LNCaP clone FGC (cell line): ENCODE measurements at regions not wholly inside any gene's neighbourhood (a gene's known extent, or its start where the extent isn't known, plus 50 kb on each side); places are given as distances from the start of the nearest gene placed in this dataset.

Experiments
- DNase-seq: peaks from one replicate; pipeline ENCODE4 v3.0.0-alpha.2; 2011; ENCODE audit warnings: low read depth
- H3K4me3 ChIP-seq: 2 replicates; pipeline ENCODE4 v1.5.1; 2011; ENCODE audit warnings: mild to moderate bottlenecking, low read depth, low read length, control low read depth
- TF ChIP-seq, protein P1 (sequence below): IDR thresholded peaks from 2 replicates; pipeline ENCODE4 v1.5.1; 2012; ENCODE audit warnings: mild to moderate bottlenecking; ENCODE audit not compliant: control insufficient read depth, insufficient read depth; ENCODE audit errors: extremely low read depth

DNA sequence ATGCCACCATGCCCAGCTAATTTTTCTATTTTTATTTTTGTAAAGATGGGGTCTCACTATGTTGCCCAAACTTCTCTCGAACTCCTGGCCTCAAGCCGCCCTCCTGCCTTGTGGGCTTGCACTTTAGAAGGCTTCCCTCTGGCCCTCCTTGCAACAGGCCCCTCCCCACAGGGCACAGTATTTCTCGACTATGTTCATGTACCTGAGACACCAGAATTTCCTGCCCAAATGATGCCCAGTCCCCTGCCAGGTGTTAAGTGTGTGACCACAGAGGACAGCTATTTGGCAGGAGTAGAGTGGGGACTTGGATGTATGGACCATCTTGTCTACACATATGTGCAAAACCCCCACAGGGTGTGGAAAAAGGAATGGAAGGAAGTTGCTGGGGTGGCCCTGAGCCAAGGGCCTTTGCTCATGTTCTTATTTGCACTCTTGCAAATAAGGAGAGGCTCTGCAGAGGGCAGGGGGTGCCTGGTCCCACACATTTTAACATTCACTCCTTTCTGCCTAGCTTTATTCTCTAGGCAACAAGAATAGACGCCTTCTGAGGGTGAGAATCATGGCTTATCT, 168.4 kb upstream of the PODXL start:
- no peak for DNase-seq
- no peak overlapping the region for H3K4me3 ChIP-seq
- TF ChIP-seq, protein P1, sequence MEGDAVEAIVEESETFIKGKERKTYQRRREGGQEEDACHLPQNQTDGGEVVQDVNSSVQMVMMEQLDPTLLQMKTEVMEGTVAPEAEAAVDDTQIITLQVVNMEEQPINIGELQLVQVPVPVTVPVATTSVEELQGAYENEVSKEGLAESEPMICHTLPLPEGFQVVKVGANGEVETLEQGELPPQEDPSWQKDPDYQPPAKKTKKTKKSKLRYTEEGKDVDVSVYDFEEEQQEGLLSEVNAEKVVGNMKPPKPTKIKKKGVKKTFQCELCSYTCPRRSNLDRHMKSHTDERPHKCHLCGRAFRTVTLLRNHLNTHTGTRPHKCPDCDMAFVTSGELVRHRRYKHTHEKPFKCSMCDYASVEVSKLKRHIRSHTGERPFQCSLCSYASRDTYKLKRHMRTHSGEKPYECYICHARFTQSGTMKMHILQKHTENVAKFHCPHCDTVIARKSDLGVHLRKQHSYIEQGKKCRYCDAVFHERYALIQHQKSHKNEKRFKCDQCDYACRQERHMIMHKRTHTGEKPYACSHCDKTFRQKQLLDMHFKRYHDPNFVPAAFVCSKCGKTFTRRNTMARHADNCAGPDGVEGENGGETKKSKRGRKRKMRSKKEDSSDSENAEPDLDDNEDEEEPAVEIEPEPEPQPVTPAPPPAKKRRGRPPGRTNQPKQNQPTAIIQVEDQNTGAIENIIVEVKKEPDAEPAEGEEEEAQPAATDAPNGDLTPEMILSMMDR, result no peak

DNA sequence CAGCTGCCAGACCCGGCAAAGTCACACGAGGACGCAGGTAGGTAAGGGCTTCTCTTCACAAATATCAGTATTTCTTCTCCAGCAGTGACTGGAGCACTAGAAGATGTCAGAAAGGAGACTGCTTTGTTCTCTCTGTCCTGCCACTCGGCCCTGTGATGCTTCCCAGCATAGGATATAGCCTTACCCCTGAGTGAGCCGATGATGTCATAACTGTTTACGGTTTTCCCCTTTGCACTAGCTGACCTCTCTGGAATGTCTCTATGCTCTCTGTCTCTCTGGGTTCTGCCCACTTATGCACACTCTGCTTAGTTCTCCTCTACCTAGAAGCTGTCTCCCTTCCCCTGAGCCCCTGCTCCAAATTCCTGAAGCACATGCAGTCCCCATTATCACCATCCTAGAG, 167.5 kb upstream of the PODXL start:
- no peak overlapping the region for H3K4me3 ChIP-seq
- DNase-seq, result no peak
- TF ChIP-seq, protein P1, result no peak

DNA sequence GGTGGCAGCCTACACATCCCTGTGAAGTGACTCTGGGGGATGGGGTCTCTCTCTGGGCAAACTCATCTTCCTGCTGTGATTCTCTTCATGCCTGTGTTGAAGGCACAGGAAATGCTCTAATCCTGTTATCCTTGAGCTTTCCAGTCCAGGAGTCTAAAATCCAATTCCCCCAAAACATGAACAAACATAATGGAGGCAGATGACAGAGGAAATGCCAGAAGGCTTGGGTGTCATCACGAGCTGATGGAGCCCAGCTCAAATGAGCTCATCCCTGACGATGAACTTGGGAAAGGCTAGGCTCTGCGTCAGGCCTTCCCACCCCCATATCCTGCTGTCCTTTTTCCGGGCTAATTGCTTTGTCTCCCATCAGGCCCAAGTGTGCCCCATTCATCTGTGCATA, 165.9 kb upstream of the PODXL start:
- no peak for DNase-seq
- no peak overlapping the region for H3K4me3 ChIP-seq
- TF ChIP-seq, protein P1, result no peak

DNA sequence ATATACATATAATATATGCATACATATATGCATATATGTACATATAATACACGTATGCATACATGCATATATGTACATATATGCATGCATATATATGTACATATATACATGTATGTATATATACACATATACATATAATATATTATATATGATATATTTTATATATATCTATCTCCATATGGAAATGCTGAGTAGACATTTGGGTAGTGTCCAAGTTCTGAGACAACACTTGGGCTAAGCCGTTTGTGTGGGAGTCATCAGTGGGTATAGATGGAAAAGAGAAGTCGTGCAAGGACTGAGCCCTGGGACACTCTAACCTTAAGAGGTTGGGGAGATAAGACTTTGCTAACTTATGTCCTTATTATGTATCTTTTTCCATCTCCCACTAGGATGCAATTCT, 165.2 kb upstream of the PODXL start:
- DNase-seq, result no peak
- TF ChIP-seq, protein P1, result no peak
- H3K4me3 ChIP-seq, result no peak overlapping the region

DNA sequence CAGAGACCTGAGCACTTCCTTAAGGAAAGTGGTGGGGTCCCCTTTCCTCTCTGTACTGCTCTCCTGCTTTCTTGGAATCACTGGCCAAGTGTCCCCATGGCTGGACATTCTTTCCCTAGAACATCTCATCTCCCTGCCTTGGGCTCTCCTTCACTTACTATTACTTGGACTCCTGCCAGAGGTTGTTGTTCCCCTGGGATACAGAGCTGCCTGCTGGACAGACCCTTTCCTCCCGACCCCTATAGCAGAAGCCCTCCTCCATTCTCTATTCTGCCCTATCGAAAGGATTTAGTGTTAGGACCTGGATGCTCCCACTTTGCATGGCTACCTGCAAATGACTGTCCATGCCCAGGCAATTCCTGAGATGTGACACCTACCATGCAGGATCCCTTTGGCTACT, 164.3 kb upstream of the PODXL start:
- no peak overlapping the region for H3K4me3 ChIP-seq
- no peak for DNase-seq
- TF ChIP-seq, protein P1, result no peak

DNA sequence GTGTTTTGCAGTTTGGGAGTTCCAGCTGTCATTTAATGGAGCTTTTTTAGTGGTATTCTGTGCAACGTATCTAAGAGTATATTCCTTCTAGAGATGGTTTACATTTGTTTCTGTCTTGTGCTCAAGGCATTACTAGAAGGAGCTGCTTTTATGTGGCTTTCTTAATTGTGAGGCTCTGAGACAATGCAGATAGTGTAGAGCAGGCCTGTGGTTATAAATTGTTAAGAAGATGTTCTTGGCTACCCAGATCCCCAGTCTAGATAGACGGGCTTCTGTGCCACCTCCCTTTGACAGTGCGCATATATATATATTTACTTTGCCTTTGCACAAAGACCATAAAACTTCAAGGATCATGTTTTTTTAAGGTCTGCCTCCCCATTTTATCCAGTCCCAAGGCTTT, 160.8 kb upstream of the PODXL start:
- DNase-seq, result no peak
- no peak overlapping the region for H3K4me3 ChIP-seq
- TF ChIP-seq, protein P1, result no peak

DNA sequence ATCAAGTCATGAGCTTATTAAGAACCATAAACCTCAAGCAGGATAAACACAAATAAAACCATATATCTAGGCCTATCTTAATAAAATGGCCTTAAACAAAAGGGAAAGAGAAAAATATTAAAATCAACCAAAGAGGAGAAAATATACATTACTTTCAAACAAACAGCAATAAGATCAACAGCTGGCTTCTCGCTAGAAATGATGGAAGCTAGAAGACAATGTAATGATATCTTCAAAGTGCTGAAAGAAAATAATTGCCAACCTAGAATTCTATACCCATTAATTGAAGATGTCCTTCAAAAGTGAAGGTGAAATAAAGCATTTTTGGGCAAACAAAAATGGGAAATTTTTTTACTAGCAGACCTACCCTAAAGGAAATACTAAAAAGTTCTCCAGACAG, 142.9 kb upstream of the PODXL start:
- TF ChIP-seq, protein P1, result no peak
- H3K4me3 ChIP-seq, result no peak overlapping the region
- no peak for DNase-seq
